ENCODE measurements at regions not wholly inside any gene's neighbourhood (a gene's known extent, or its start where the extent isn't known, plus 50 kb on each side); places are given as distances from the start of the nearest gene placed in this dataset.
A peak's percentile ranks its signal among the peaks of the same experiment; 100 is the strongest.

GRCh38 chr1:69410893-69411292 is 156.8 kb upstream of the LRRC7 start:
- Mint-ChIP-seq H3K27ac (ENCODE audit: unreplicated experiment) (peak overlapping the region; percentile 64), H3K27me3 (ENCODE audit: insufficient read depth, unreplicated experiment) (no peaks in the 10 kb centered on the region), H3K36me3 (ENCODE audit: insufficient read depth, unreplicated experiment) (no peaks in the 10 kb centered on the region), H3K4me3 (ENCODE audit: unreplicated experiment) (no peak overlapping the region), H3K9me3 (ENCODE audit: unreplicated experiment) (no peaks in the 10 kb centered on the region), H3K4me1 (ENCODE audit: low read depth, unreplicated experiment) (no peaks in the 10 kb centered on the region)
- POLR2A ChIA-PET, result no interaction called here
- H3K4me3 ChIP-seq (ENCODE audit: low read depth, low read length), result no peak overlapping the region
- H3K9me3 ChIP-seq, result no peaks in the 10 kb centered on the region
- BruUV-seq (replicated peaks), result no TSS peak
- no peak for DNase-seq
- H3K27me3 ChIP-seq (replicated peaks; ENCODE audit: control insufficient read depth, insufficient read depth, low read length), result no peaks in the 10 kb centered on the region
- intact Hi-C loops (cut with micrococcal nuclease; ENCODE audit: unreplicated experiment), result loop anchor here (1.0 kb wide), 1 partner anchor 15 kb away; no protein-coding TSS in a partner anchor
- CTCF ChIA-PET, result no interaction called here
- TF ChIP-seq CTCF (IDR thresholded peaks at IDR 0.05; ENCODE audit: insufficient read depth in 1 of 2, low read depth in 1 of 2, low read length in 1 of 2, severe bottlenecking in 1 of 2, unreplicated experiment in 1 of 2), result no peak
- no peaks in the 10 kb centered on the region for H3K36me3 ChIP-seq (ENCODE audit: control insufficient read depth, insufficient read depth, low read length)
- H3K4me1 ChIP-seq, result peaks cover 31% of the 10 kb centered on the region

- peak in 1 of 2 experiments; percentile 16 for DNase-seq
- Mint-ChIP-seq H3K27ac (ENCODE audit: unreplicated experiment) (peak overlapping the region; percentile 64), H3K36me3 (ENCODE audit: insufficient read depth, unreplicated experiment) (no peaks in the 10 kb centered on the region), H3K9me3 (ENCODE audit: unreplicated experiment) (no peaks in the 10 kb centered on the region), H3K4me1 (ENCODE audit: low read depth, unreplicated experiment) (no peaks in the 10 kb centered on the region), H3K4me3 (ENCODE audit: unreplicated experiment) (no peak overlapping the region), H3K27me3 (ENCODE audit: insufficient read depth, unreplicated experiment) (no peaks in the 10 kb centered on the region)
- ChIA-PET POLR2A (no interaction called here), CTCF (interaction anchor here (0.7 kb wide), 1 partner anchor 14 kb away, joined by 3 read pairs; no protein-coding TSS in a partner anchor)
- H3K4me1 ChIP-seq, result peaks cover 31% of the 10 kb centered on the region
- TF ChIP-seq CTCF (IDR thresholded peaks at IDR 0.05; ENCODE audit: insufficient read depth in 1 of 2, low read depth in 1 of 2, low read length in 1 of 2, severe bottlenecking in 1 of 2, unreplicated experiment in 1 of 2), result no peak
- no TSS peak for BruUV-seq (replicated peaks)
- no peak overlapping the region for H3K4me3 ChIP-seq (ENCODE audit: low read depth, low read length)
- H3K9me3 ChIP-seq, result no peaks in the 10 kb centered on the region
- H3K27me3 ChIP-seq (replicated peaks; ENCODE audit: control insufficient read depth, insufficient read depth, low read length), result no peaks in the 10 kb centered on the region
- H3K36me3 ChIP-seq (ENCODE audit: control insufficient read depth, insufficient read depth, low read length), result no peaks in the 10 kb centered on the region
- intact Hi-C loops (cut with micrococcal nuclease; ENCODE audit: unreplicated experiment), result loop anchor here (1.0 kb wide), 2 partner anchors 15 to 87 kb away; no protein-coding TSS in a partner anchor
Measured at GRCh38 chr1:69411617-69412016, 156.1 kb upstream of the LRRC7 start.

GRCh38 chr1:69413129-69413528 is 154.6 kb upstream of the LRRC7 start:
- no peak overlapping the region for H3K27ac Mint-ChIP-seq (ENCODE audit: unreplicated experiment)
- ChIA-PET POLR2A (no interaction called here), CTCF (no interaction called here)
- H3K4me1 ChIP-seq, result peaks cover 31% of the 10 kb centered on the region
- H3K27me3 Mint-ChIP-seq (ENCODE audit: insufficient read depth, unreplicated experiment), result no peaks in the 10 kb centered on the region
- no peak overlapping the region for H3K4me3 Mint-ChIP-seq (ENCODE audit: unreplicated experiment)
- DNase-seq, result no peak
- intact Hi-C loops (cut with micrococcal nuclease; ENCODE audit: unreplicated experiment), result no loop called here
- H3K27me3 ChIP-seq (replicated peaks; ENCODE audit: control insufficient read depth, insufficient read depth, low read length), result no peaks in the 10 kb centered on the region
- H3K9me3 ChIP-seq, result no peaks in the 10 kb centered on the region
- H3K9me3 Mint-ChIP-seq (ENCODE audit: unreplicated experiment), result peaks cover 3% of the 10 kb centered on the region
- no TSS peak for BruUV-seq (replicated peaks)
- TF ChIP-seq CTCF (IDR thresholded peaks at IDR 0.05; ENCODE audit: insufficient read depth in 1 of 2, low read depth in 1 of 2, low read length in 1 of 2, severe bottlenecking in 1 of 2, unreplicated experiment in 1 of 2), result no peak
- H3K36me3 Mint-ChIP-seq (ENCODE audit: insufficient read depth, unreplicated experiment), result no peaks in the 10 kb centered on the region
- no peak overlapping the region for H3K4me3 ChIP-seq (ENCODE audit: low read depth, low read length)
- no peaks in the 10 kb centered on the region for H3K4me1 Mint-ChIP-seq (ENCODE audit: low read depth, unreplicated experiment)
- no peaks in the 10 kb centered on the region for H3K36me3 ChIP-seq (ENCODE audit: control insufficient read depth, insufficient read depth, low read length)
